Spleen (tissue), 11 donors: ENCODE measurements at regions not wholly inside any gene's neighbourhood (a gene's known extent, or its start where the extent isn't known, plus 50 kb on each side); places are given as distances from the start of the nearest gene placed in this dataset.
"Not testable (repeated sequence)": the region's sequence is repeated elsewhere in the genome, so short reads cannot be mapped to it uniquely, and the experiment has no call there.

Source experiments
- DNase-seq: peaks from one replicate; pipeline ENCODE4 v3.0.0-alpha.2; 2020
- H3K27ac ChIP-seq, 8 donors: fragments of 200-600 bp; sonication (generic) in 7 of 8; 1 replicate in 4 of 8; 2 replicates in 4 of 8; pipeline versions ENCODE4 v1.5.0 to v1.8.0; 2016 to 2021; ENCODE audit warnings: inconsistent platforms in 4 of 8, mild to moderate bottlenecking in 4 of 8, moderate library complexity in 1 of 8
- H3K27me3 ChIP-seq, 7 donors: fragments of 200-600 bp; sonication (generic) in 6 of 7; replicated peaks in 1 of 7; 1 replicate in 4 of 7; 2 replicates in 3 of 7; pipeline versions ENCODE4 v1.5.0 to v1.8.0; 2016 to 2021; ENCODE audit warnings: inconsistent platforms in 3 of 7, mild to moderate bottlenecking in 1 of 7
- H3K36me3 ChIP-seq, 6 donors: fragments of 200-600 bp; sonication (generic) in 5 of 6; 1 replicate in 4 of 6; 2 replicates in 2 of 6; pipeline versions ENCODE4 v1.5.0 to v1.8.0; 2016 to 2021; ENCODE audit warnings: inconsistent platforms in 2 of 6
- H3K4me1 ChIP-seq, 6 donors: fragments of 200-600 bp; sonication (generic) in 5 of 6; 1 replicate in 3 of 6; 2 replicates in 3 of 6; pipeline versions ENCODE4 v1.5.0 to v1.8.0; 2016 to 2021; ENCODE audit warnings: inconsistent platforms in 3 of 6
- H3K4me3 ChIP-seq, 8 donors: fragments of 200-600 bp; sonication (generic) in 7 of 8; 1 replicate in 4 of 8; 2 replicates in 4 of 8; pipeline versions ENCODE4 v1.5.0 to v1.8.0; 2016 to 2021; ENCODE audit warnings: inconsistent platforms in 4 of 8, mild to moderate bottlenecking in 4 of 8, moderate library complexity in 2 of 8
- H3K9me3 ChIP-seq, 8 donors: fragments of 200-600 bp; sonication (generic) in 7 of 8; 1 replicate in 4 of 8; 2 replicates in 4 of 8; pipeline versions ENCODE4 v1.5.0 to v1.8.0; 2016 to 2021; ENCODE audit warnings: inconsistent platforms in 4 of 8
- POLR2A ChIP-seq, 3 donors: fragments of 450-650 bp; IDR thresholded peaks; one replicate each; pipeline ENCODE4 v1.5.1; 2017; ENCODE audit warnings: antibody characterized with exemption in 3 of 3, mild to moderate bottlenecking in 1 of 3
- POLR2AphosphoS5 ChIP-seq, 3 donors: sonication (generic); formaldehyde crosslinking; IDR thresholded peaks; one replicate each; pipeline ENCODE4 v1.5.1; 2017; ENCODE audit warnings: antibody characterized with exemption in 3 of 3
- WGBS, 5 donors: extraction: QIAGEN DNeasy Blood & Tissue Kit in 3 of 5; methylation state at CpG; one replicate each; pipeline versions ENCODE4 v1.1.5 to v1.1.7; 2013 to 2018; 5-methylcytosine and 5-hydroxymethylcytosine counted together
- intact Hi-C: fragments of 100-400 bp; cut with DNase I; formaldehyde crosslinking; loops from one replicate; pipeline ENCODE4 v1.15.0; 2023; ENCODE audit warnings: low total_unique reads
- TF ChIP-seq, protein P1 (sequence below), 11 experiments: fragments of 200-600 bp in 7 of 11; fragments of 450-650 bp in 4 of 11; sonication (generic) in 4 of 11; IDR thresholded peaks in 8 of 11; conservative IDR thresholded peaks in 3 of 11; 1 replicate in 7 of 11; 2 replicates in 4 of 11; pipeline versions ENCODE4 v1.4.0 to v1.8.0; 2016 to 2021; ENCODE audit warnings: antibody characterized with exemption in 11 of 11, inconsistent platforms in 4 of 11, mild to moderate bottlenecking in 1 of 11
- donor health status: healthy with polysubstance abuse.
- donor health status: DM: no; HTN: no; CAD: no; lungs with moderate emphysema.
- donor health status: DM: no; HTN: no; CAD: no.
- donor health status: Bipolar disorder and iron deficiency.
- donor health status: healthy.
- donor health status: DM: no; HTN: no; CAD: no.
- donor health status: DM: yes; HTN: yes; CAD: no.

DNA sequence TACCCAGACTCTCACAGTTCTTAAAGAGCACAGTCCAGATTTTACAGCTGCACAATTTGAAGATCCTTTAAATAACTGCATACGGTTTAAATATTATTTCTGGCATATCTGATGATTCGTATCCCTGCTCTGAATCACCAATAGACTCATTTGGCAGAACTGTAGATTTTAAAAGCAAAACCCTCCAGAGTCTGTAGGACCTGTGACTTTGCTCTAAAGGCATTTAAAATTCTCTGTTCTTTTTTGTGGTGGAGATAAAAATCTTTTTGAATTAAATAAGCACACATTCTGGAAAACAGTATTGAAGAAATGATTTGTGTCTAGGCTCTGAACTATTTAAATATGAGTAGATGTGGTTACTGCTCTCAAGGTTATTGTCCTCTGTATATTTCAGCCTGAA, 246.2 kb upstream of the PITX2 start:
- no peak for TF ChIP-seq POLR2AphosphoS5 (IDR thresholded peaks at IDR 0.05)
- TF ChIP-seq, protein P1, sequence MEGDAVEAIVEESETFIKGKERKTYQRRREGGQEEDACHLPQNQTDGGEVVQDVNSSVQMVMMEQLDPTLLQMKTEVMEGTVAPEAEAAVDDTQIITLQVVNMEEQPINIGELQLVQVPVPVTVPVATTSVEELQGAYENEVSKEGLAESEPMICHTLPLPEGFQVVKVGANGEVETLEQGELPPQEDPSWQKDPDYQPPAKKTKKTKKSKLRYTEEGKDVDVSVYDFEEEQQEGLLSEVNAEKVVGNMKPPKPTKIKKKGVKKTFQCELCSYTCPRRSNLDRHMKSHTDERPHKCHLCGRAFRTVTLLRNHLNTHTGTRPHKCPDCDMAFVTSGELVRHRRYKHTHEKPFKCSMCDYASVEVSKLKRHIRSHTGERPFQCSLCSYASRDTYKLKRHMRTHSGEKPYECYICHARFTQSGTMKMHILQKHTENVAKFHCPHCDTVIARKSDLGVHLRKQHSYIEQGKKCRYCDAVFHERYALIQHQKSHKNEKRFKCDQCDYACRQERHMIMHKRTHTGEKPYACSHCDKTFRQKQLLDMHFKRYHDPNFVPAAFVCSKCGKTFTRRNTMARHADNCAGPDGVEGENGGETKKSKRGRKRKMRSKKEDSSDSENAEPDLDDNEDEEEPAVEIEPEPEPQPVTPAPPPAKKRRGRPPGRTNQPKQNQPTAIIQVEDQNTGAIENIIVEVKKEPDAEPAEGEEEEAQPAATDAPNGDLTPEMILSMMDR (IDR thresholded peaks at IDR 0.05 in 8 of 11, conservative IDR thresholded peaks at IDR 0.05 in 3 of 11) = no peak
- TF ChIP-seq POLR2A (IDR thresholded peaks at IDR 0.05) = no peak

DNA sequence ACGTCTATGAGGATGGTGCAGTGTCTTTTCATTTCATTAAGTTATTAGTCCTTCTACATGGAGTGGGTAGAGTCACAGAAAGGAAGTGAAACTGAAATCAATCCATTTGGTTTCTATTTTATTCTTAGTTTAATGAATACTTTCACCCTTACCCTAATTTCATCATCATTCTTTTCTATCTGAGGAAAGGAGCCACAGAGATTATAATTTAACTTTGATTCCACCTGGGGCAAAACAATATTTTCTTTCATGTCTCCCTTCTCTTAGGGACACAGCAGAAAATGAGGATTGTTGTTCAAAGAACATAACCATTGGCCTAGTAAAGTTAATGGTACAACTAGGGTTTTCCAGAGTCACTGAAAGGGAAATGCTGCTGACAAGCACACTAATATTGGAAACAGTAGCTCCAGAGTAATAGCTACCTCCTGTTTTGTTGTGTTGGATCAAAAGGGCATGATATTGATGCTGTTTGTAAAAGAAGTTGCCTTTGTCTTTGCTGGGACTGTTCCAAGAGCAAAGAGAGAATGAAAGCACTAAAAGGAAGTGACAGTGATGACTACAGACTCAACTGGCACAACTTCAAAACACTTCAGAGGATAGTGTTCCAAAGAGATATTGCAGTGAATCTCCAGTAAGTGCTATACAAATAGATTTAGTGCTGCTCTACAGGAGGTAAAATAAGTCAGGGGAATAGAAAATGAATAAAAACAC, 247.1 kb upstream of the PITX2 start:
- TF ChIP-seq, protein P1 (IDR thresholded peaks at IDR 0.05 in 8 of 11, conservative IDR thresholded peaks at IDR 0.05 in 3 of 11) = no peak
- no peak for TF ChIP-seq POLR2AphosphoS5 (IDR thresholded peaks at IDR 0.05)
- TF ChIP-seq POLR2A (IDR thresholded peaks at IDR 0.05) = no peak
- no peak for DNase-seq
- H3K4me1 ChIP-seq = peaks cover 0 to 5% (median 0%) of the 10 kb centered on the region in 6 donors
- no peaks in the 10 kb centered on the region for H3K36me3 ChIP-seq
- peak overlapping the region in 2 of 8 donors; percentile 44 to 59 for H3K27ac ChIP-seq
- WGBS, 5 donors = 45 to 57% (median 50%) methylated on average over 1 of the region's 1 CpG
- intact Hi-C loops = no loop called here
- no peak overlapping the region for H3K4me3 ChIP-seq
- H3K9me3 ChIP-seq = no peaks in the 10 kb centered on the region
- no peaks in the 10 kb centered on the region for H3K27me3 ChIP-seq

More for the DNA sequence above, 246.2 kb upstream of the PITX2 start:
- no peaks in the 10 kb centered on the region for H3K36me3 ChIP-seq
- H3K27ac ChIP-seq = no peak overlapping the region
- peaks cover 0 to 5% (median 0%) of the 10 kb centered on the region in 6 donors for H3K4me1 ChIP-seq
- H3K9me3 ChIP-seq = no peaks in the 10 kb centered on the region
- no peak overlapping the region for H3K4me3 ChIP-seq
- no peak for DNase-seq
- 54 to 77% (median 68%) methylated on average over 2 of the region's 2 CpGs for WGBS, 5 donors
- intact Hi-C loops = no loop called here
- H3K27me3 ChIP-seq = no peaks in the 10 kb centered on the region

DNA sequence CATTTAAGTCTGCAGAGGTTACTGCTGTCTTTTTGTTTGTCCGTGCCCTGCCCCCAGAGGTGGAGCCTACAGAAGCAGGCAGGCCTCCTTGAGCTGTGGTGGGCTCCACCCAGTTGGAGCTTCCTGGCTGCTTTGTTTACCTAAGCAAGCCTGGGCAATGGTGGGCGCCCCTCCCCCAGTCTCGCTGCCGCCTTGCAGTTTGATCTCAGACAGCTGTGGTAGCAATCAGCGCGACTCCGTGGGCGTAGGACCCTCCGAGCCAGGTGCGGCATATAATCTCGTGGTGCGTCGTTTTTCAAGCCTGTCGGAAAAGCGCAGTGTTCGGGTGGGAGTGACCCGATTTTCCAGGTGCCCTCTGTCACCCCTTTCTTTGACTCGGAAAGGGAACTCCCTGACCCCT, 253.3 kb upstream of the PITX2 start:
- DNase-seq, H3K9me3 ChIP-seq, H3K27ac ChIP-seq, H3K4me1 ChIP-seq, H3K36me3 ChIP-seq, H3K27me3 ChIP-seq, H3K4me3 ChIP-seq, intact Hi-C loops: not testable (repeated sequence)
- WGBS, 5 donors = 78 to 93% (median 83%) methylated on average over 17 of the region's 18 CpGs

DNA sequence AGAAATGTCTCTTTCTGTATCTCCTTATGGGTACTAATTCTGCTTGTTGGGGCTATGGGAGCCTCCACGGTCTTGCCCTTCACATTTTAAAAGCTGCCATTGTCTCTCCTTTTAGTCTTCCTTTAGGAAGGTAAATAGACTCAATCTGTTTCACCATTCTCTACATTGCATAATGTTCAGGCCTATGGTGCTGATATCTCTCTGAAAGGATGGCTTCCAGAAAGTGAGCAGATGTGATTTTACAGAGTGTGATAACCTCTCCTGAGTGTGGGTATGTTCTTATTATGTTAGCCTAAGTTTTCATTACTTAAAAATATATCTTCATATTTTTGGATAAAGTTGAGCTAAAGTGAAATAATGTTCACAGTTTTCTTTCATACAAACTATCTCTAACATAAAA, 254.0 kb upstream of the PITX2 start:
- H3K27ac ChIP-seq = no peak overlapping the region
- no peak overlapping the region for H3K4me3 ChIP-seq
- no peaks in the 10 kb centered on the region for H3K36me3 ChIP-seq
- TF ChIP-seq POLR2A (IDR thresholded peaks at IDR 0.05) (no peak), POLR2AphosphoS5 (IDR thresholded peaks at IDR 0.05) (no peak)
- TF ChIP-seq, protein P1 (IDR thresholded peaks at IDR 0.05 in 8 of 11, conservative IDR thresholded peaks at IDR 0.05 in 3 of 11) = no peak
- intact Hi-C loops = no loop called here
- 50 to 81% (median 71%) methylated on average over 1 of the region's 1 CpG for WGBS, 5 donors
- no peaks in the 10 kb centered on the region for H3K9me3 ChIP-seq
- H3K4me1 ChIP-seq = no peaks in the 10 kb centered on the region
- H3K27me3 ChIP-seq = no peaks in the 10 kb centered on the region
- no peak for DNase-seq
